ENCODE measurements at regions not wholly inside any gene's neighbourhood (a gene's known extent, or its start where the extent isn't known, plus 50 kb on each side); places are given as distances from the start of the nearest gene placed in this dataset.

DNA sequence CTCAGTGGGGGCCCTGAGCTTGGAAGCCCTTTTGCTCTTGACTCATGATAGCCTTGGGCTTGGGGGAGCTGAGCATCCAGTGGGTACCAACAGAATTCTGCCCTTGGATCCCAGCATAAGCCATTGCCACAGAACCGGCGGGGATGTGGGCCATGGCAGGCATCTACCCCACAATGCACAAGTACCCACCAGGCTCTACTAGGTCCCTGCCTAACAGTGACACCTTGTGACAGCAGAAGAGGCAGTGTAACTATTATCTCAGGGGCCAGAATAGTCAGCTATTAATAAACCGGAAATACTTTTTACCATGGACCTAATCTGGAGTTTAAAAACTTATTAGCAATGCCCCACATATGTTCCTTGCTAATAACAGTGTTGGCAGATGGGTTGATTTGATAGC, 397.2 kb downstream of the TMEM182 start:
- TF ChIP-seq JUN (IDR thresholded peaks at IDR 0.05; ENCODE audit: borderline replicate concordance, insufficient read depth, insufficient read length, low read depth) (no peak), POLR2A (IDR thresholded peaks at IDR 0.05; ENCODE audit: low read depth, low read length) (no peak), POLR2AphosphoS5 (IDR thresholded peaks at IDR 0.05; ENCODE audit: insufficient read depth, low read depth, low read length) (no peak), MYC (IDR thresholded peaks at IDR 0.05; ENCODE audit: low read depth, low read length) (no peak), FOS (IDR thresholded peaks at IDR 0.05; ENCODE audit: borderline replicate concordance, insufficient read depth, low read length) (no peak), EZH2 (IDR thresholded peaks at IDR 0.05; ENCODE audit: borderline replicate concordance, low read depth, low read length, severe bottlenecking) (no peak)
- TF ChIP-seq, protein P1, sequence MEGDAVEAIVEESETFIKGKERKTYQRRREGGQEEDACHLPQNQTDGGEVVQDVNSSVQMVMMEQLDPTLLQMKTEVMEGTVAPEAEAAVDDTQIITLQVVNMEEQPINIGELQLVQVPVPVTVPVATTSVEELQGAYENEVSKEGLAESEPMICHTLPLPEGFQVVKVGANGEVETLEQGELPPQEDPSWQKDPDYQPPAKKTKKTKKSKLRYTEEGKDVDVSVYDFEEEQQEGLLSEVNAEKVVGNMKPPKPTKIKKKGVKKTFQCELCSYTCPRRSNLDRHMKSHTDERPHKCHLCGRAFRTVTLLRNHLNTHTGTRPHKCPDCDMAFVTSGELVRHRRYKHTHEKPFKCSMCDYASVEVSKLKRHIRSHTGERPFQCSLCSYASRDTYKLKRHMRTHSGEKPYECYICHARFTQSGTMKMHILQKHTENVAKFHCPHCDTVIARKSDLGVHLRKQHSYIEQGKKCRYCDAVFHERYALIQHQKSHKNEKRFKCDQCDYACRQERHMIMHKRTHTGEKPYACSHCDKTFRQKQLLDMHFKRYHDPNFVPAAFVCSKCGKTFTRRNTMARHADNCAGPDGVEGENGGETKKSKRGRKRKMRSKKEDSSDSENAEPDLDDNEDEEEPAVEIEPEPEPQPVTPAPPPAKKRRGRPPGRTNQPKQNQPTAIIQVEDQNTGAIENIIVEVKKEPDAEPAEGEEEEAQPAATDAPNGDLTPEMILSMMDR (IDR thresholded peaks at IDR 0.05; ENCODE audit: extremely low read depth in 1 of 2, insufficient read depth in 1 of 2, low read depth in 1 of 2, low read length in 2 of 2) = no peak
- FAIRE-seq = no peak

More for the DNA sequence above, 397.2 kb downstream of the TMEM182 start:
- Histone ChIP-seq H3K9ac (replicated peaks; ENCODE audit: extremely low read depth, insufficient read depth, low read length) (no peak overlapping the region), H2AFZ (ENCODE audit: low read depth, low read length) (no peak overlapping the region), H3K27ac (ENCODE audit: insufficient read depth, low read depth, low read length) (no peak overlapping the region), H3K9me1 (replicated peaks; ENCODE audit: control insufficient read depth, extremely low read depth, insufficient read depth, low read length) (no peaks in the 10 kb centered on the region), H4K20me1 (replicated peaks; ENCODE audit: control insufficient read depth, extremely low read depth, insufficient read depth, low read length) (no peaks in the 10 kb centered on the region), H3K4me3 (replicated peaks in 1 of 3; ENCODE audit: insufficient read depth in 1 of 3, low read depth in 1 of 3, low read length in 3 of 3) (no peak overlapping the region), H3K4me2 (ENCODE audit: insufficient read depth, low read length) (no peak overlapping the region), H3K79me2 (ENCODE audit: control insufficient read depth, insufficient read depth, low read length) (no peaks in the 10 kb centered on the region), H3K27me3 (ENCODE audit: control insufficient read depth in 2 of 2, insufficient read depth in 2 of 2, low read length in 2 of 2) (no peaks in the 10 kb centered on the region), H3K9me3 (replicated peaks; ENCODE audit: control insufficient read depth, insufficient read depth, low read length) (no peaks in the 10 kb centered on the region), H3K36me3 (ENCODE audit: control insufficient read depth in 2 of 2, extremely low read depth in 1 of 2, insufficient read depth in 2 of 2, low read length in 2 of 2) (no peaks in the 10 kb centered on the region), H3K4me1 (ENCODE audit: control insufficient read depth, extremely low read depth, insufficient read depth, low read length) (no peaks in the 10 kb centered on the region)
- ChIA-PET POLR2A (no interaction called here), CTCF (no interaction called here)
- DNase-seq (ENCODE audit: low read depth, low spot score) = no peak
- dilution Hi-C loops (cut with MboI; ENCODE audit: extremely low pct_ligation_motif_present, low sequenced_read_pairs) (no loop called here), intact Hi-C loops (cut with micrococcal nuclease) (no loop called here)
- BruUV-seq (replicated peaks) = no TSS peak

All from endothelial cell of umbilical vein (primary cell).